WTC11 (cell line): ENCODE measurements at regions not wholly inside any gene's neighbourhood (a gene's known extent, or its start where the extent isn't known, plus 50 kb on each side); places are given as distances from the start of the nearest gene placed in this dataset.

Source experiments
- ATAC-seq: fragments of 200-7000 bp; cut with Tn5 transposase; 2 replicates; pipeline ENCODE4 v1.10.0; 2021; ENCODE audit warnings: mild to moderate bottlenecking, moderate library complexity
- CTCF ChIA-PET: fragments of 300-600 bp; sonication (Branson Sonifier 250); formaldehyde crosslinking; loops from one replicate; lab custom pipeline; 2021; ENCODE audit warnings: antibody characterized with exemption; lab: Charles Lee
- POLR2A ChIA-PET: fragments of 350-600 bp; sonication (Branson Sonifier 250); formaldehyde crosslinking; loops from one replicate; lab custom pipeline; 2021; ENCODE audit warnings: antibody characterized with exemption; lab: Charles Lee
- DNase-seq: peaks from one replicate; pipeline ENCODE4 v3.0.0; 2021; ENCODE audit warnings: low spot score
- H3K27ac Mint-ChIP-seq: 2 replicates; pipeline ENCODE4 v1.8.0; 2021; ENCODE audit warnings: mixed read lengths
- H3K27me3 Mint-ChIP-seq: 2 replicates; pipeline ENCODE4 v1.8.0; 2021; ENCODE audit warnings: low read depth, mild to moderate bottlenecking, moderate library complexity, mixed read lengths
- H3K36me3 Mint-ChIP-seq: 2 replicates; pipeline ENCODE4 v1.8.0; 2021; ENCODE audit warnings: mixed read lengths
- H3K4me1 Mint-ChIP-seq: 2 replicates; pipeline ENCODE4 v1.8.0; 2022; ENCODE audit warnings: mixed read lengths
- H3K4me3 Mint-ChIP-seq: 2 replicates; pipeline ENCODE4 v1.8.0; 2021; ENCODE audit warnings: mild to moderate bottlenecking, moderate library complexity, mixed read lengths
- H3K9me3 Mint-ChIP-seq: 2 replicates; pipeline ENCODE4 v1.8.0; 2021; ENCODE audit warnings: mixed read lengths
- AR ChIP-seq: fragments of 250-450 bp; sonication (Bioruptor Pico); IDR thresholded peaks from 2 replicates; pipeline ENCODE4 v1.9.0; 2021; ENCODE audit warnings: mild to moderate bottlenecking
- ATF1 ChIP-seq: sonication (generic); formaldehyde crosslinking; IDR thresholded peaks from 2 replicates; pipeline ENCODE4 v1.8.1; 2023; ENCODE audit warnings: mild to moderate bottlenecking, moderate library complexity, missing genetic modification reagents
- CBFB ChIP-seq: sonication (generic); formaldehyde crosslinking; IDR thresholded peaks from 2 replicates; pipeline ENCODE4 v1.8.1; 2022; ENCODE audit warnings: mild to moderate bottlenecking, low read depth, missing genetic modification reagents
- CREM ChIP-seq: sonication (generic); formaldehyde crosslinking; IDR thresholded peaks from 2 replicates; pipeline ENCODE4 v1.8.1; 2022; ENCODE audit warnings: mild to moderate bottlenecking, missing genetic modification reagents, moderate library complexity
- E2F1 ChIP-seq: sonication (generic); formaldehyde crosslinking; IDR thresholded peaks from 2 replicates; pipeline ENCODE4 v1.8.0; 2022; ENCODE audit warnings: mild to moderate bottlenecking, missing genetic modification reagents
- EMX1 ChIP-seq: fragments of 250-450 bp; sonication (Bioruptor Pico); IDR thresholded peaks from 2 replicates; pipeline ENCODE4 v1.8.0; 2021; ENCODE audit warnings: mild to moderate bottlenecking
- FOXJ3 ChIP-seq: sonication (generic); formaldehyde crosslinking; IDR thresholded peaks from 2 replicates; pipeline ENCODE4 v1.9.0; 2021; ENCODE audit warnings: missing genetic modification reagents, mild to moderate bottlenecking, borderline replicate concordance
- FOXP1 ChIP-seq: sonication (generic); formaldehyde crosslinking; IDR thresholded peaks from 2 replicates; pipeline ENCODE4 v1.8.0; 2022; ENCODE audit warnings: missing genetic modification reagents, mild to moderate bottlenecking, moderate library complexity, borderline replicate concordance
- FOXP4 ChIP-seq: sonication (generic); formaldehyde crosslinking; IDR thresholded peaks from 2 replicates; pipeline ENCODE4 v1.8.0; 2022; ENCODE audit warnings: mild to moderate bottlenecking, missing genetic modification reagents
- GABPB1 ChIP-seq: sonication (generic); formaldehyde crosslinking; IDR thresholded peaks from 2 replicates; pipeline ENCODE4 v1.8.1; 2023; ENCODE audit warnings: mild to moderate bottlenecking, missing genetic modification reagents
- HMGA2 ChIP-seq: fragments of 250-450 bp; sonication (Bioruptor Pico); IDR thresholded peaks from 2 replicates; pipeline ENCODE4 v1.4.0; 2021; ENCODE audit warnings: mild to moderate bottlenecking, moderate library complexity
- JAZF1 ChIP-seq: fragments of 250-450 bp; sonication (Bioruptor Pico); IDR thresholded peaks from 2 replicates; pipeline ENCODE4 v1.9.0; 2021; ENCODE audit warnings: moderate library complexity, mild to moderate bottlenecking, inconsistent platforms
- JUN ChIP-seq: sonication (generic); formaldehyde crosslinking; IDR thresholded peaks from 2 replicates; pipeline ENCODE4 v1.8.0; 2023; ENCODE audit warnings: mild to moderate bottlenecking, missing genetic modification reagents
- KAT7 ChIP-seq: sonication (generic); formaldehyde crosslinking; IDR thresholded peaks from 2 replicates; pipeline ENCODE4 v1.8.1; 2023; ENCODE audit warnings: missing genetic modification reagents, mild to moderate bottlenecking, borderline replicate concordance
- NFATC4 ChIP-seq: fragments of 250-450 bp; sonication (Bioruptor Pico); IDR thresholded peaks from 2 replicates; pipeline ENCODE4 v1.9.0; 2021; ENCODE audit warnings: mild to moderate bottlenecking
- NR2C2 ChIP-seq: sonication (generic); formaldehyde crosslinking; IDR thresholded peaks from 2 replicates; pipeline ENCODE4 v1.8.0; 2022; ENCODE audit warnings: mild to moderate bottlenecking, missing genetic modification reagents
- PRRX2 ChIP-seq: fragments of 250-450 bp; sonication (Bioruptor Pico); IDR thresholded peaks from 2 replicates; pipeline ENCODE4 v1.8.0; 2021; ENCODE audit warnings: mild to moderate bottlenecking
- RORB ChIP-seq: fragments of 250-450 bp; sonication (Bioruptor Pico); IDR thresholded peaks from 2 replicates; pipeline ENCODE4 v1.9.0; 2021; ENCODE audit warnings: mild to moderate bottlenecking
- SMAD3 ChIP-seq: sonication (generic); formaldehyde crosslinking; IDR thresholded peaks from 2 replicates; pipeline ENCODE4 v1.8.0; 2022; ENCODE audit warnings: missing genetic modification reagents, mild to moderate bottlenecking, borderline replicate concordance
- TP53 ChIP-seq: sonication (generic); formaldehyde crosslinking; IDR thresholded peaks from 2 replicates; pipeline ENCODE4 v1.8.1; 2023; ENCODE audit warnings: mild to moderate bottlenecking, missing genetic modification reagents
- ZMAT4 ChIP-seq: fragments of 250-450 bp; sonication (Bioruptor Pico); IDR thresholded peaks from 2 replicates; pipeline ENCODE4 v1.9.0; 2021; ENCODE audit warnings: mild to moderate bottlenecking
- ZNF121 ChIP-seq: sonication (generic); formaldehyde crosslinking; IDR thresholded peaks from 2 replicates; pipeline ENCODE4 v1.8.0; 2023; ENCODE audit warnings: missing genetic modification reagents
- ZNF138 ChIP-seq: sonication (generic); formaldehyde crosslinking; conservative IDR thresholded peaks from 2 replicates; pipeline ENCODE4 v1.8.1; 2022; ENCODE audit warnings: mild to moderate bottlenecking, moderate library complexity, missing genetic modification reagents
- ZNF317 ChIP-seq: sonication (generic); formaldehyde crosslinking; IDR thresholded peaks from 2 replicates; pipeline ENCODE4 v1.8.1; 2023; ENCODE audit warnings: low read depth, mild to moderate bottlenecking, moderate library complexity, missing genetic modification reagents, borderline replicate concordance
- ZNF423 ChIP-seq: fragments of 250-450 bp; sonication (Bioruptor Pico); IDR thresholded peaks from 2 replicates; pipeline ENCODE4 v2.1.2; 2022; ENCODE audit warnings: mild to moderate bottlenecking, moderate library complexity
- ZNF532 ChIP-seq: fragments of 250-450 bp; sonication (Bioruptor Pico); IDR thresholded peaks from 2 replicates; pipeline ENCODE4 v1.9.0; 2021; ENCODE audit warnings: mild to moderate bottlenecking, borderline replicate concordance
- ZNF671 ChIP-seq: fragments of 250-450 bp; sonication (Bioruptor Pico); IDR thresholded peaks from 2 replicates; pipeline ENCODE4 v1.8.0; 2021; ENCODE audit warnings: mild to moderate bottlenecking
- TF ChIP-seq, protein P1 (sequence below): fragments of 250-450 bp; sonication (Bioruptor Pico); IDR thresholded peaks from 2 replicates; pipeline ENCODE4 v1.9.0; 2021; ENCODE audit warnings: moderate library complexity, mild to moderate bottlenecking, inconsistent platforms, borderline replicate concordance

DNA sequence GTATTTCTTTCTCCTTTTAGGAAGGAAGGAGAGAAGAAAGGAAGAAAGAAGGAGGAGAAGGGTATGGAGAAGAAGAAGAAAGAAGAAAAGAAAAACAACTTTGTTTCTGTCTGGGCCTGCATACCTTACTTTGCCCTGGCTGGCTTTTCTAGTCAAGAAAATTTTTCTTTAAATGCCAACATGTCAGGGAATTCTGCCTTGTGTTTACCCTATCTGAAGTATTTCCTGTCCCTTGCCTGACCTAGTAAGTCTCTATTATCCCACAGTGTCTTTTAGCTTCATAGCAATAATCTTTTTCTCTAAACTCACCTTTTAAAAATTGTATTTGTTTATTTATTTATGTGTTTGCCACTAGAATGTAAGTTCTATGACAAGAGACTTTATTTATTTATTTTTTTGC, 1864.1 kb downstream of the EFNA5 start:
- ATAC-seq, result no peak
- TF ChIP-seq E2F1 (CRISPR knock-in tag), result no peak
- TF ChIP-seq ZNF138 (CRISPR knock-in tag), result no peak
- TF ChIP-seq ZNF532, result no peak
- no peak for TF ChIP-seq RORB (CRISPR knock-in tag)
- no peak for TF ChIP-seq HMGA2
- TF ChIP-seq FOXP1, result no peak
- TF ChIP-seq FOXJ3, result no peak
- TF ChIP-seq JUN, result no peak
- no peak for TF ChIP-seq ZNF121 (CRISPR knock-in tag)
- no peak for TF ChIP-seq CBFB (CRISPR knock-in tag)
- TF ChIP-seq CREM (CRISPR knock-in tag), result no peak
- TF ChIP-seq ZNF317 (CRISPR knock-in tag), result no peak
- TF ChIP-seq NFATC4 (CRISPR knock-in tag), result no peak
- H3K4me3 Mint-ChIP-seq, result no peak overlapping the region
- ChIA-PET CTCF (no interaction called here), POLR2A (no interaction called here)
- no peak overlapping the region for H3K27ac Mint-ChIP-seq
- peaks cover 24% of the 10 kb centered on the region for H3K4me1 Mint-ChIP-seq
- peaks cover 33% of the 10 kb centered on the region for H3K9me3 Mint-ChIP-seq
- peaks cover 29% of the 10 kb centered on the region for H3K36me3 Mint-ChIP-seq
- DNase-seq, result no peak
- H3K27me3 Mint-ChIP-seq, result no peaks in the 10 kb centered on the region

GRCh38 chr5:105803431-105803830, 1867.3 kb downstream of the EFNA5 start:
- Mint-ChIP-seq H3K4me3 (no peak overlapping the region), H3K27ac (no peak overlapping the region)
- no peak for ATAC-seq
- TF ChIP-seq PRRX2 (CRISPR knock-in tag) (no peak), JAZF1 (CRISPR knock-in tag) (no peak), FOXP1 (no peak), CREM (CRISPR knock-in tag) (no peak), ZNF138 (CRISPR knock-in tag) (no peak), GABPB1 (CRISPR knock-in tag) (no peak), AR (CRISPR knock-in tag) (no peak), ZNF671 (CRISPR knock-in tag) (no peak), ATF1 (no peak), ZNF423 (no peak), FOXP4 (CRISPR knock-in tag) (no peak), EMX1 (CRISPR knock-in tag) (no peak), ZMAT4 (no peak), TP53 (no peak), NR2C2 (CRISPR knock-in tag) (no peak), SMAD3 (no peak), KAT7 (CRISPR knock-in tag) (no peak), HMGA2 (no peak)
- TF ChIP-seq, protein P1, sequence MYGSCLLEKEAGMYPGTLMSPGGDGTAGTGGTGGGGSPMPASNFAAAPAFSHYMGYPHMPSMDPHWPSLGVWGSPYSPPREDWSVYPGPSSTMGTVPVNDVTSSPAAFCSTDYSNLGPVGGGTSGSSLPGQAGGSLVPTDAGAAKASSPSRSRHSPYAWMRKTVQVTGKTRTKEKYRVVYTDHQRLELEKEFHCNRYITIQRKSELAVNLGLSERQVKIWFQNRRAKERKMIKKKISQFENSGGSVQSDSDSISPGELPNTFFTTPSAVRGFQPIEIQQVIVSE, result no peak

More at GRCh38 chr5:105803431-105803830, 1867.3 kb downstream of the EFNA5 start:
- H3K4me1 Mint-ChIP-seq, result peaks cover 14% of the 10 kb centered on the region
- no peaks in the 10 kb centered on the region for H3K27me3 Mint-ChIP-seq
- DNase-seq, result no peak
- CTCF ChIA-PET, result no interaction called here
- peaks cover 29% of the 10 kb centered on the region for H3K36me3 Mint-ChIP-seq
- POLR2A ChIA-PET, result no interaction called here
- H3K9me3 Mint-ChIP-seq, result peaks cover 38% of the 10 kb centered on the region
